ENCODE measurements at regions not wholly inside any gene's neighbourhood (a gene's known extent, or its start where the extent isn't known, plus 50 kb on each side); places are given as distances from the start of the nearest gene placed in this dataset.

- Histone ChIP-seq H3K27ac (no peak overlapping the region), H3K4me1 (replicated peaks) (no peaks in the 10 kb centered on the region), H3K36me3 (no peaks in the 10 kb centered on the region), H3K9me3 (replicated peaks) (no peaks in the 10 kb centered on the region), H3K4me3 (no peak overlapping the region), H3K27me3 (replicated peaks) (no peaks in the 10 kb centered on the region)
- DNase-seq (ENCODE audit: low read depth in 1 of 2, low spot score in 2 of 2) = no peak
Measured at GRCh38 chr9:79240774-79241173, 331.0 kb upstream of the TLE4 start.

- Histone ChIP-seq H3K4me3 (no peak overlapping the region), H3K27me3 (replicated peaks) (no peaks in the 10 kb centered on the region), H3K27ac (no peak overlapping the region), H3K4me1 (replicated peaks) (no peaks in the 10 kb centered on the region), H3K36me3 (no peaks in the 10 kb centered on the region), H3K9me3 (replicated peaks) (no peaks in the 10 kb centered on the region)
- no peak for DNase-seq (ENCODE audit: low read depth in 1 of 2, low spot score in 2 of 2)
Measured at GRCh38 chr9:79242489-79242888, 329.3 kb upstream of the TLE4 start.

GRCh38 chr9:79246170-79246569, 325.6 kb upstream of the TLE4 start:
- Histone ChIP-seq H3K4me1 (replicated peaks) (no peaks in the 10 kb centered on the region), H3K36me3 (no peaks in the 10 kb centered on the region), H3K27me3 (replicated peaks) (no peaks in the 10 kb centered on the region), H3K4me3 (no peak overlapping the region), H3K27ac (no peak overlapping the region), H3K9me3 (replicated peaks) (no peaks in the 10 kb centered on the region)
- DNase-seq (ENCODE audit: low read depth in 1 of 2, low spot score in 2 of 2) = no peak

GRCh38 chr9:79247021-79247420, 324.7 kb upstream of the TLE4 start:
- Histone ChIP-seq H3K27ac (no peak overlapping the region), H3K9me3 (replicated peaks) (no peaks in the 10 kb centered on the region), H3K27me3 (replicated peaks) (no peaks in the 10 kb centered on the region), H3K36me3 (no peaks in the 10 kb centered on the region), H3K4me1 (replicated peaks) (no peaks in the 10 kb centered on the region), H3K4me3 (no peak overlapping the region)
- DNase-seq (ENCODE audit: low read depth in 1 of 2, low spot score in 2 of 2) = no peak

GRCh38 chr9:79250806-79251205, 321.0 kb upstream of the TLE4 start:
- Histone ChIP-seq H3K36me3 (no peaks in the 10 kb centered on the region), H3K9me3 (replicated peaks) (no peaks in the 10 kb centered on the region), H3K4me1 (replicated peaks) (no peaks in the 10 kb centered on the region), H3K4me3 (no peak overlapping the region), H3K27ac (no peak overlapping the region), H3K27me3 (replicated peaks) (no peaks in the 10 kb centered on the region)
- DNase-seq (ENCODE audit: low read depth in 1 of 2, low spot score in 2 of 2) = no peak

- Histone ChIP-seq H3K36me3 (no peaks in the 10 kb centered on the region), H3K27me3 (replicated peaks) (no peaks in the 10 kb centered on the region), H3K9me3 (replicated peaks) (no peaks in the 10 kb centered on the region), H3K27ac (no peak overlapping the region), H3K4me3 (no peak overlapping the region), H3K4me1 (replicated peaks) (no peaks in the 10 kb centered on the region)
- no peak for DNase-seq (ENCODE audit: low read depth in 1 of 2, low spot score in 2 of 2)
Measured at GRCh38 chr9:79254900-79255650, 316.7 kb upstream of the TLE4 start.

GRCh38 chr9:79255651-79256260, 316.0 kb upstream of the TLE4 start:
- Histone ChIP-seq H3K4me1 (replicated peaks) (no peaks in the 10 kb centered on the region), H3K27ac (no peak overlapping the region), H3K27me3 (replicated peaks) (no peaks in the 10 kb centered on the region), H3K36me3 (no peaks in the 10 kb centered on the region), H3K4me3 (no peak overlapping the region), H3K9me3 (replicated peaks) (no peaks in the 10 kb centered on the region)
- no peak for DNase-seq (ENCODE audit: low read depth in 1 of 2, low spot score in 2 of 2)

GRCh38 chr9:79256691-79257213, 315.0 kb upstream of the TLE4 start:
- Histone ChIP-seq H3K36me3 (no peaks in the 10 kb centered on the region), H3K9me3 (replicated peaks) (no peaks in the 10 kb centered on the region), H3K27me3 (replicated peaks) (no peaks in the 10 kb centered on the region), H3K4me1 (replicated peaks) (no peaks in the 10 kb centered on the region), H3K4me3 (no peak overlapping the region), H3K27ac (no peak overlapping the region)
- DNase-seq (ENCODE audit: low read depth in 1 of 2, low spot score in 2 of 2) = no peak

- Histone ChIP-seq H3K4me3 (no peak overlapping the region), H3K27ac (no peak overlapping the region), H3K36me3 (no peaks in the 10 kb centered on the region), H3K4me1 (replicated peaks) (no peaks in the 10 kb centered on the region), H3K9me3 (replicated peaks) (no peaks in the 10 kb centered on the region), H3K27me3 (replicated peaks) (no peaks in the 10 kb centered on the region)
- DNase-seq (ENCODE audit: low read depth in 1 of 2, low spot score in 2 of 2) = no peak
Measured at GRCh38 chr9:79257228-79257781, 314.5 kb upstream of the TLE4 start.

GRCh38 chr9:79257790-79258351, 313.9 kb upstream of the TLE4 start:
- H3K4me1 ChIP-seq (replicated peaks) = no peaks in the 10 kb centered on the region
- no peak for DNase-seq (ENCODE audit: low read depth in 1 of 2, low spot score in 2 of 2)

GRCh38 chr9:79259858-79260257, 311.9 kb upstream of the TLE4 start:
- no peaks in the 10 kb centered on the region for H3K9me3 ChIP-seq (replicated peaks)
- no peaks in the 10 kb centered on the region for H3K4me1 ChIP-seq (replicated peaks)
- no peak for DNase-seq (ENCODE audit: low read depth in 1 of 2, low spot score in 2 of 2)
- H3K36me3 ChIP-seq = no peaks in the 10 kb centered on the region
- no peaks in the 10 kb centered on the region for H3K27me3 ChIP-seq (replicated peaks)
- no peak overlapping the region for H3K27ac ChIP-seq
- H3K4me3 ChIP-seq = no peak overlapping the region

More at GRCh38 chr9:79257790-79258351, 313.9 kb upstream of the TLE4 start:
- Histone ChIP-seq H3K27ac (no peak overlapping the region), H3K9me3 (replicated peaks) (no peaks in the 10 kb centered on the region), H3K4me3 (no peak overlapping the region), H3K27me3 (replicated peaks) (no peaks in the 10 kb centered on the region), H3K36me3 (no peaks in the 10 kb centered on the region)

GRCh38 chr9:79263628-79264027, 308.1 kb upstream of the TLE4 start:
- no peaks in the 10 kb centered on the region for H3K9me3 ChIP-seq (replicated peaks)
- DNase-seq (ENCODE audit: low read depth in 1 of 2, low spot score in 2 of 2) = no peak
- no peak overlapping the region for H3K27ac ChIP-seq
- no peak overlapping the region for H3K4me3 ChIP-seq
- H3K36me3 ChIP-seq = no peaks in the 10 kb centered on the region
- H3K27me3 ChIP-seq (replicated peaks) = no peaks in the 10 kb centered on the region
- H3K4me1 ChIP-seq (replicated peaks) = no peaks in the 10 kb centered on the region

GRCh38 chr9:79264041-79264440, 307.7 kb upstream of the TLE4 start:
- Histone ChIP-seq H3K27ac (no peak overlapping the region), H3K36me3 (no peaks in the 10 kb centered on the region), H3K4me3 (no peak overlapping the region), H3K4me1 (replicated peaks) (no peaks in the 10 kb centered on the region), H3K9me3 (replicated peaks) (no peaks in the 10 kb centered on the region), H3K27me3 (replicated peaks) (no peaks in the 10 kb centered on the region)
- DNase-seq (ENCODE audit: low read depth in 1 of 2, low spot score in 2 of 2) = no peak
